Heart left ventricle (tissue), 16 donors: ENCODE measurements at regions not wholly inside any gene's neighbourhood (a gene's known extent, or its start where the extent isn't known, plus 50 kb on each side); places are given as distances from the start of the nearest gene placed in this dataset.

ENCODE experiments used
- ATAC-seq, 4 donors: fragments of 200-7000 bp; cut with Tn5 transposase; one replicate each; pipeline ENCODE4 v1.9.1; 2020 to 2022; ENCODE audit warnings: moderate library complexity in 4 of 4, mild to moderate bottlenecking in 3 of 4, moderate number of reproducible peaks in 1 of 4
- DNase-seq, 5 donors: peaks; one replicate each; pipeline ENCODE4 v3.0.0-alpha.2; 2020
- H3K27ac ChIP-seq, 12 donors: fragments of 200-600 bp; sonication (generic) in 4 of 12; one replicate each; pipeline versions ENCODE4 v1.5.0 to v1.8.0; 2016 to 2022; ENCODE audit warnings: mild to moderate bottlenecking in 2 of 12
- H3K27me3 ChIP-seq, 9 donors: fragments of 200-600 bp; sonication (generic) in 2 of 9; one replicate each; pipeline versions ENCODE4 v1.5.1 to v1.8.0; 2016 to 2022; ENCODE audit warnings: mild to moderate bottlenecking in 3 of 9
- H3K36me3 ChIP-seq, 9 donors: fragments of 200-600 bp; sonication (generic) in 2 of 9; one replicate each; pipeline versions ENCODE4 v1.5.0 to v1.8.0; 2018 to 2022; ENCODE audit warnings: mild to moderate bottlenecking in 2 of 9
- H3K4me1 ChIP-seq, 12 donors: fragments of 200-600 bp; sonication (generic) in 4 of 12; one replicate each; pipeline versions ENCODE4 v1.5.0 to v1.8.0; 2016 to 2022; ENCODE audit warnings: mild to moderate bottlenecking in 3 of 12
- H3K4me3 ChIP-seq, 12 donors: fragments of 200-600 bp; sonication (generic) in 4 of 12; one replicate each; pipeline versions ENCODE4 v1.5.0 to v1.8.0; 2017 to 2022; ENCODE audit warnings: mild to moderate bottlenecking in 9 of 12, moderate library complexity in 4 of 12
- H3K9me3 ChIP-seq, 12 donors: fragments of 200-600 bp; sonication (generic) in 4 of 12; one replicate each; pipeline versions ENCODE4 v1.5.0 to v1.8.0; 2016 to 2022; ENCODE audit warnings: mild to moderate bottlenecking in 1 of 12
- POLR2A ChIP-seq, 2 donors: fragments of 450-650 bp; IDR thresholded peaks; one replicate each; pipeline ENCODE4 v1.6.1; 2017; ENCODE audit warnings: antibody characterized with exemption in 2 of 2, mild to moderate bottlenecking in 2 of 2, moderate library complexity in 2 of 2
- WGBS, 4 donors: extraction: QIAGEN DNeasy Blood & Tissue Kit in 2 of 4; methylation state at CpG; one replicate each; pipeline versions ENCODE4 v1.1.5 to v1.1.7; 2013 to 2018; 5-methylcytosine and 5-hydroxymethylcytosine counted together
- intact Hi-C, 10 donors: fragments of 100-400 bp; cut with DNase I; formaldehyde crosslinking; loops; one replicate each; pipeline versions ENCODE4 v1.11.1 to v1.14.2; 2022
- TF ChIP-seq, protein P1 (sequence below), 12 donors: fragments of 200-600 bp; sonication (generic) in 4 of 12; IDR thresholded peaks; one replicate each; pipeline versions ENCODE4 v1.5.0 to v1.8.0; 2018 to 2022; ENCODE audit warnings: antibody characterized with exemption in 12 of 12, mild to moderate bottlenecking in 5 of 12
- donor health status: ischemic (EF 13 %, LVEDD 7.1; RV severe dilation, severe dysfunction).
- donor health status: healthy with polysubstance abuse.
- donor health status: DM: no; HTN: yes; CAD: no.
- donor health status: DM: no; HTN: no; CAD: no.
- donor health status: ischemic (EF 25% LVEDD 6.9; RV normal size, moderate dysfunction).
- donor health status: ischemic (EF 25% LVEDD 5.7; RV mildly dilated, moderate dysfunction).
- donor health status: healthy.
- donor health status: DM: yes; HTN: yes; CAD: no.
- donor health status: ischemic (EF 35%, LVEDD 5.7; RV mildly dilated, moderate dysfunction).
- donor health status: nonischemic (EF 11% LVEDD 7.7; RV severe dilation, severe dysfunction).
- donor health status: DM: yes; HTN: yes; CAD: no.
- donor health status: PGD.
- donor health status: ischemic (EF 29% LVEDD 5.4; RV normal size, mild dysfunction).
- donor health status: nonischemic (EF 23%, LVEDD 6.1; RV moderate dilation, normal function).

DNA sequence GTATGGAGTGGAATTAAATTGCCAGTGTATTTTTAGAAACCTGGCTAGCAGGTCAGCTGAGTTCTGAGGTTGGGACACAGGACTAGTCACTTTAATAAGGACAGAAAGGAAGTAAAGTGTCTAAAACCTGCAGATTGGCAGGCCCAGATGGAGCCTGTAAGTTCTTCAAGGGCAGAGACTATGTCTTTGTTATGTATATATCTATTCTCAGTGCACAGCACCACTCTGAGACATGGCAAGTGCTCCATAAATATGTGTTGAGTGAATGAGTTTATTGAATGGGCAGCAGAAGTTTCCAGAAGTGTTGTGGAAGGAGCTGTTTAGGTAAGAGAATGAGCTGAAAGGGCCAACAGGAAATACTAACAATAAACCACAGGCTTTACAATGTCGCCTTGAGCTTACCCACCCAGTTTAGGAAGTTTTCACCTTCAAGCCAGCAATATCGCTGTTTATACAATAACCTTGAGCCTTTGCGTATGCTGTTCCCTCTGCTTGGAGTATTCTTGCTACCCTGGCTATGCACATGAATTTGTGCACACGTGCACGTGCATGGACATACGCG is 109.5 kb upstream of the TMPO start:
- DNase-seq (no peak), ATAC-seq (no peak)
- peaks cover 0 to 4% (median 0%) of the 10 kb centered on the region in 12 donors for H3K9me3 ChIP-seq
- peaks cover 0 to 23% (median 0%) of the 10 kb centered on the region in 12 donors for H3K4me1 ChIP-seq
- H3K36me3 ChIP-seq: no peaks in the 10 kb centered on the region
- no peak overlapping the region for H3K4me3 ChIP-seq
- no peaks in the 10 kb centered on the region for H3K27me3 ChIP-seq
- no peak overlapping the region for H3K27ac ChIP-seq
- TF ChIP-seq POLR2A (IDR thresholded peaks at IDR 0.05): no peak
- TF ChIP-seq, protein P1, sequence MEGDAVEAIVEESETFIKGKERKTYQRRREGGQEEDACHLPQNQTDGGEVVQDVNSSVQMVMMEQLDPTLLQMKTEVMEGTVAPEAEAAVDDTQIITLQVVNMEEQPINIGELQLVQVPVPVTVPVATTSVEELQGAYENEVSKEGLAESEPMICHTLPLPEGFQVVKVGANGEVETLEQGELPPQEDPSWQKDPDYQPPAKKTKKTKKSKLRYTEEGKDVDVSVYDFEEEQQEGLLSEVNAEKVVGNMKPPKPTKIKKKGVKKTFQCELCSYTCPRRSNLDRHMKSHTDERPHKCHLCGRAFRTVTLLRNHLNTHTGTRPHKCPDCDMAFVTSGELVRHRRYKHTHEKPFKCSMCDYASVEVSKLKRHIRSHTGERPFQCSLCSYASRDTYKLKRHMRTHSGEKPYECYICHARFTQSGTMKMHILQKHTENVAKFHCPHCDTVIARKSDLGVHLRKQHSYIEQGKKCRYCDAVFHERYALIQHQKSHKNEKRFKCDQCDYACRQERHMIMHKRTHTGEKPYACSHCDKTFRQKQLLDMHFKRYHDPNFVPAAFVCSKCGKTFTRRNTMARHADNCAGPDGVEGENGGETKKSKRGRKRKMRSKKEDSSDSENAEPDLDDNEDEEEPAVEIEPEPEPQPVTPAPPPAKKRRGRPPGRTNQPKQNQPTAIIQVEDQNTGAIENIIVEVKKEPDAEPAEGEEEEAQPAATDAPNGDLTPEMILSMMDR (IDR thresholded peaks at IDR 0.05): no peak
- WGBS, 4 donors: 76 to 81% (median 79%) methylated on average over 7 of the region's 7 CpGs
- intact Hi-C loops: no loop called here

DNA sequence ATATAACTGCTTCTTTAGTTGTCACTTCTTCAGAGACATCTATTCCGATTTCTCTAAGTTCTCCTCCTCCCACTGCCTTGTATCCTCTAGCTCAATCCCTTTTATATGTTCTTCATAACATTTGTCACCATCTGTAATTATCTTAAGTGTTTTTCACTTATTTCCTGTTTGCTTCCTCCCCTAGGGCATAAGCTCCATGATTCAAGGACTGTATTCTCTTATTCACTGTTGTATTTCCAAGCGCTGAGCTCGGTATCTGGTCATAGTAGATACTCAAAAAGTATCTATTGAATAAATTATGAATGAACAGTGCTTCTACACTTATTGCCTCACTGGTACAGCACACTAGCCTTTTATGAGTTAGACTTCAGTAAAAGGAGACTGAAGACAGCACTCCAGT is 109.0 kb upstream of the TMPO start:
- TF ChIP-seq POLR2A (IDR thresholded peaks at IDR 0.05): no peak
- TF ChIP-seq, protein P1 (IDR thresholded peaks at IDR 0.05): no peak
- Histone ChIP-seq H3K36me3 (no peaks in the 10 kb centered on the region), H3K4me3 (no peak overlapping the region), H3K27ac (no peak overlapping the region), H3K4me1 (peaks cover 0 to 23% (median 0%) of the 10 kb centered on the region in 12 donors), H3K27me3 (no peaks in the 10 kb centered on the region), H3K9me3 (peaks cover 0 to 4% (median 0%) of the 10 kb centered on the region in 12 donors)
- intact Hi-C loops: no loop called here
- ATAC-seq (no peak), DNase-seq (no peak)
- 69 to 80% (median 77%) methylated on average over 3 of the region's 3 CpGs for WGBS, 4 donors

DNA sequence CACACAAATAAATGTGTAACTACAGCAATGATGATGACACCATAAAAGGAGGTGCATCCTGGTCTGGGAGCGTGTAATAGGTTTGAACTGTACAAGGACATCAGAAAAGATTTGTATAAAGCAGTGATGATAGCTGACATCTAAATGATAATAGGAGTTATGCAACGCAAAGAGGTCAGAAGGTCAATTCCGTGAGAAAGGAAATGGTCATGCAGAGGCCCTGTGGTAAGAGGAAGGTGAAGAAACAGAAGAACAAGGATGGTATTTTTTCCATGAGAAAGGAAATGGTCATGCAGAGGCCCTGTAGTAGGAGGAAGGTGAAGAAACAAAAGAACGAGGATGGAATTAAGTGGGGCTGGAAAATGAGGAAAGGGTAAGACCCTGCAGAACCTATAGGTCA is 106.7 kb upstream of the TMPO start:
- Histone ChIP-seq H3K4me1 (peaks cover 0 to 22% (median 0%) of the 10 kb centered on the region in 12 donors), H3K27ac (no peak overlapping the region), H3K27me3 (no peaks in the 10 kb centered on the region), H3K9me3 (peaks cover 0 to 4% (median 0%) of the 10 kb centered on the region in 12 donors), H3K4me3 (no peak overlapping the region), H3K36me3 (no peaks in the 10 kb centered on the region)
- ATAC-seq (no peak), DNase-seq (no peak)
- 64 to 69% (median 66%) methylated on average over 4 of the region's 4 CpGs for WGBS, 4 donors
- intact Hi-C loops: no loop called here
- TF ChIP-seq, protein P1 (IDR thresholded peaks at IDR 0.05): no peak
- no peak for TF ChIP-seq POLR2A (IDR thresholded peaks at IDR 0.05)

DNA sequence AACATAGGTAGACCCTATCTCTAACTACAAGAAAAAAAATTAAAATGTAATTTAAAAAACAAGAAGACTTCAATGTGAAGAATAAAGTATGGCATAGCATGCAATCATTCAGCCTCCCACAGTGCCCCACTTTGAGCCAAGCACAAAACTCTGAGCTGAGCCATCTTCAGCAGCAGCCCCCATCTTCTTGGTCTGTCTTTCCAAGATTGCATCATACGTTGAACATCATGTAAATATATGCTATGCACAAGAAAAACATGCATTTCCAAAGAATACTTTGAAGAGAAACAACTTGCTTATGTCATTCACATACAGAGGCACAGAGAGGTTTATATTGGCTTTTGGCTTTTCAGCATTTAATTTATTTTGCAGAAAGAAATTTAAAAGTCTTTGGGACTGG is 105.8 kb upstream of the TMPO start:
- TF ChIP-seq, protein P1 (IDR thresholded peaks at IDR 0.05): no peak
- TF ChIP-seq POLR2A (IDR thresholded peaks at IDR 0.05): no peak
- 81 to 93% (median 86%) methylated on average over 1 of the region's 1 CpG for WGBS, 4 donors
- intact Hi-C loops: no loop called here
- Histone ChIP-seq H3K27me3 (no peaks in the 10 kb centered on the region), H3K9me3 (peaks cover 0 to 4% (median 0%) of the 10 kb centered on the region in 12 donors), H3K4me3 (no peak overlapping the region), H3K36me3 (no peaks in the 10 kb centered on the region), H3K27ac (no peak overlapping the region), H3K4me1 (peaks cover 0 to 13% (median 0%) of the 10 kb centered on the region in 12 donors)
- DNase-seq (no peak), ATAC-seq (no peak)
